ENCODE measurements at regions not wholly inside any gene's neighbourhood (a gene's known extent, or its start where the extent isn't known, plus 50 kb on each side); places are given as distances from the start of the nearest gene placed in this dataset.

DNA sequence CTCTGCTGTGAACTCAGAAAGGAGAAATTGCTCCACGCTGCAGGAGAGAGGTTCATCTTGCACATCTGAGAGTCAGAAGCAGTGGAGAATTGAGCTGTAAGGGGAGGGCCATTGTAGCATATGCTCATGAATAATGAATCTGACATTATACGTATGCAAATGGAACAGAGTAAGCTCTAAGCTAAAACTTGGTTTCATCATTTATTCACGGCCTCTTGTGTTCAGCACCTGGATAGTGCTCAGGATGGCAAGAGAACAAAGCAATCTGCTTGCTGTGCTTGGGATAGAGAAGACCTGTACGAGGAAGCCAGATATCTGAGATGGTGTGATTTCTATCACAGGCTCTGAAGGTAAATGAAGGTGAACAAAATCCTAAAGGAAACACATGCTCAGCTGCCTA is 87.9 kb upstream of the GCFC2 start:
- TF ChIP-seq, protein P1, sequence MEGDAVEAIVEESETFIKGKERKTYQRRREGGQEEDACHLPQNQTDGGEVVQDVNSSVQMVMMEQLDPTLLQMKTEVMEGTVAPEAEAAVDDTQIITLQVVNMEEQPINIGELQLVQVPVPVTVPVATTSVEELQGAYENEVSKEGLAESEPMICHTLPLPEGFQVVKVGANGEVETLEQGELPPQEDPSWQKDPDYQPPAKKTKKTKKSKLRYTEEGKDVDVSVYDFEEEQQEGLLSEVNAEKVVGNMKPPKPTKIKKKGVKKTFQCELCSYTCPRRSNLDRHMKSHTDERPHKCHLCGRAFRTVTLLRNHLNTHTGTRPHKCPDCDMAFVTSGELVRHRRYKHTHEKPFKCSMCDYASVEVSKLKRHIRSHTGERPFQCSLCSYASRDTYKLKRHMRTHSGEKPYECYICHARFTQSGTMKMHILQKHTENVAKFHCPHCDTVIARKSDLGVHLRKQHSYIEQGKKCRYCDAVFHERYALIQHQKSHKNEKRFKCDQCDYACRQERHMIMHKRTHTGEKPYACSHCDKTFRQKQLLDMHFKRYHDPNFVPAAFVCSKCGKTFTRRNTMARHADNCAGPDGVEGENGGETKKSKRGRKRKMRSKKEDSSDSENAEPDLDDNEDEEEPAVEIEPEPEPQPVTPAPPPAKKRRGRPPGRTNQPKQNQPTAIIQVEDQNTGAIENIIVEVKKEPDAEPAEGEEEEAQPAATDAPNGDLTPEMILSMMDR (conservative IDR thresholded peaks at IDR 0.05; ENCODE audit: low read depth, low read length), result no peak
- no peak for DNase-seq (ENCODE audit: low read depth)
- H3K4me3 ChIP-seq (ENCODE audit: low read depth, low read length), result no peak overlapping the region

DNA sequence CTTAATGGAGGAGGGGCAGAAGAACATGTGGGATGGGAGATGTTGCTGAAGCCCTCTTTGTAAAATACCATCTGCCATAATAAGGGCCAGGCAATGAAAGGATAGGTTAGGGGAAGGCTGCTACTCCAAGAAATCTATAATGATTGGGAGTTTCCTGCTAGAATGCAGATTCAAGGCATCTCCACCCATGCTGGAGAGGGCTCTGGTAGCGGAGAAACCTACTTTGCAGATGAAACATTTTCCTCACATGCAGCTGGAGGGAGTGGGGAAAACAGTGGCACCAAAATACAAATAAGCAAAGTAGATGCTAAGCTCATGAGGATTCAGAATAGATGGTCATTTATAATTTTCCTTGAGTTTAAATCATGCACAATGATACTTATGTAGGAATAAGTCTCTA is 82.3 kb upstream of the GCFC2 start:
- H3K4me3 ChIP-seq (ENCODE audit: low read depth, low read length), result no peak overlapping the region
- TF ChIP-seq, protein P1 (conservative IDR thresholded peaks at IDR 0.05; ENCODE audit: low read depth, low read length), result no peak
- no peak for DNase-seq (ENCODE audit: low read depth)

DNA sequence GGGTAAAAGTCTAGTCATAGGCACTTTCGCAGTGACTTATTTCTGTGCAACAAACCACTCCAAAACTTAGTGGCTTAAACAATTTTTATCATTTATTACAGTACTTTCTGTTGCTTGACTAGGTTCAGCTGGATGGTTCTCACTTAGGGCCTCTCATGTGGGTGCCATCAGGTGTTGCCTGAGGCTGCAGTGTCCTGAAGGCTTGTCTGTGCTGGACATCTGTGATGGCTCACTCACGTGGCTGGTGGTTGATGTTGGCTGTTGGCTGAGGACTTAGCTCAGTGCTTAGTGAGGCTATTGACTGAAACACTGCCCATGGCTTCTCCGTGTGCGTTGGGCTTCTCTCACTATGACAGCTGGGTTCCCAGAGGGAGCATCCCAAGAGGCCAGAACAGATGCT is 81.4 kb upstream of the GCFC2 start:
- H3K4me3 ChIP-seq (ENCODE audit: low read depth, low read length), result no peak overlapping the region
- TF ChIP-seq, protein P1 (conservative IDR thresholded peaks at IDR 0.05; ENCODE audit: low read depth, low read length), result no peak
- no peak for DNase-seq (ENCODE audit: low read depth)

DNA sequence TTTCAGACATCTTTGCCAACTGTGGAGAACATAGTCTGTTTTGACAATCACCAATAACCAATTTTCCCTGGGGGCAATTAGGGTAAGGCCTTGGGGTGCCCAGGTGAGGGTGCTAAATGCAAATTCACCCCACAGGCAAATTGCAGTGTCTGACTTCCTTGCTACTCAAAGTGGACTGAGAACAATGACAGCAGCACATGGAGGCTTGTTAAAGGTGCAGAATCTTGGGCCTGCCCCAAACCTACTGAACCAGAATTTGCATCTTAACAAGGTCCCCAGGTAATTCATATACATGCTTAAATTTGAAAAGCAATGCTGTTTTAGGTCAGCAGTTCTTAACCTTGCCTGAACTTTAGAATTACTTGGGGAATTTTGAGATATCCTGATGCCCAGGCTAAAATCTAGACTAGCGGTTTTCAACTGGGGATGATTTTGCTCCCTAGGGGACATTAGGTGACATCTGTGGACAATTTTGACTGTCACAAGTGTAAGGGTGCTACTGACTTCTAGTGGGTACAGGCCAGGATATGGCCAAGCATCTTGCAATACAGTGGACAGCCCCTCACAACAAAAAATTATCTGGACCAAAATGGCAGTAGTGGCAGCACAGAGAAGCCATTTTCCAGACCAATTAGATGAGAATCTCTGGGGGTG is 80.2 kb upstream of the GCFC2 start:
- H3K4me3 ChIP-seq (ENCODE audit: low read depth, low read length), result no peak overlapping the region
- TF ChIP-seq, protein P1 (conservative IDR thresholded peaks at IDR 0.05; ENCODE audit: low read depth, low read length), result no peak
- DNase-seq (ENCODE audit: low read depth), result no peak

DNA sequence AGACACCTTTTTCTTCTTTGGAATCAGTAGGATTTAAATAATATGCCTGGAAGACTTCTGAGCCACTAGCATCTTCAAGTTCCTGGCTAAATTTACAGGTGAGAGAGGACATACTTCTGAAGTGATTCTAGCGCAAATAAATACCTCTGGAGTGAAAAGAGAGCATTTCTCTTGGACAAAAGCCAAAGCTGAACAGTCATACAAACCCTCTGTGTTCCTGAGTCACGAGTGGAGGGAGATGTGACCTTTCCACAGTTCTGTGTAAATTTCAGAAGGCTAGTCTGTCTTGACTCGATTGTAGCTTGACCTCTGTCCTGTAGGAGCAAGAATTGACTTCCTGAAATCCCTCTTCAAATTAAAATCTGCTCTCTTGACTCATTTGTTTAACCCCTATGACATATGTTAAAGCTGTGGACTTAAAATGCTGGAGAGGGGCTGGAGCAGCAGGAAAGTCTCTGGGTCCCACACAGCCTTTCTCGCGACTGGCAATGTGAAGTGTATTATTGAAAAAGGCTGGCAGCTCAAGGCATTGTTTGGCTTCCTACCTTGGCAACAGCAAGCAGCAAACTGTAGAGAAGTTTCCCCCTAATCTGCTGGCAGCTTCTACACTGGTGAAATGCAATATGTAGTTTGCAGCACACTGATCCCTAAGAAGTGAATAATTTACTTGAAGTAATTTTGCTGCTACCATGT is 79.6 kb upstream of the GCFC2 start:
- TF ChIP-seq, protein P1 (conservative IDR thresholded peaks at IDR 0.05; ENCODE audit: low read depth, low read length), result no peak

DNA sequence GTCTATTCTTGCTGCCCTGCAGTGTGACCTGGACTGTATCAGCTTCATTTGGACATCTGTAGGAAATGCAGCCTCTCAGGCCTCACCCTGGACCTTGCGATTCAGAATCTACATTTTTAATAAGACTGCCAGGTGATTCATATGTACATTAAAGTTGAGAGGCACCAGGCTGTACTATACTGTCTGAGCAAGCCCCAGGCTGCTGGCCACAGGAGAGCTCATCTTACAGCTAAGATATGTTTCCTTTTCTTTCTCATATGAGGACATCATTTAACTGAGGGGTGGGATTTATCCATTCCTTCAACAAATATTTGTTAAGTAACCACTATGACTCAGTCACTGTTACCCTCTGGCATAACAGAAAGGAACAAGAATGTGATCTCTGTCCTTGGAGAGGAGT is 78.2 kb upstream of the GCFC2 start:
- H3K4me3 ChIP-seq (ENCODE audit: low read depth, low read length), result no peak overlapping the region
- TF ChIP-seq, protein P1 (conservative IDR thresholded peaks at IDR 0.05; ENCODE audit: low read depth, low read length), result no peak
- DNase-seq (ENCODE audit: low read depth), result no peak

More for the DNA sequence above, 79.6 kb upstream of the GCFC2 start:
- H3K4me3 ChIP-seq (ENCODE audit: low read depth, low read length), result no peak overlapping the region
- no peak for DNase-seq (ENCODE audit: low read depth)

DNA sequence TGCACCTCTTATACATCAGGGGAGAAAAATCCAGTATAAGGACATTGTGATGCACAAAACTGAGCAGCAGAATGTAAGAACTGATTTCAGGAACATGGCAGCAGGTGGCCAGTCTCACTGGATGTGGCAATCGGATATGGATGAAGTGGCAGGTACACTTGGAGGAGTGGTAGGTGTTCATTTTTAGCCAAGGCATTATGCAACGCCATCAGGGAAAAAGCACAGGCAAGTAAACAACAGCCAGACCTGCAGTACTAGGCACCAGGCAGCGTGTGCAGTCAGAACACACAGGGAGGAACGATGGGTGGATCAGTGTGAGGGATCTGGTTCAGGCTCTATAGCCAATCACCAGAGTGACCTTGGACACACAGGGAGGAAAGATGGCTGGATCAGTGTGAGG is 77.4 kb upstream of the GCFC2 start:
- no peak overlapping the region for H3K4me3 ChIP-seq (ENCODE audit: low read depth, low read length)
- no peak for DNase-seq (ENCODE audit: low read depth)
- TF ChIP-seq, protein P1 (conservative IDR thresholded peaks at IDR 0.05; ENCODE audit: low read depth, low read length), result no peak
